ENCODE measurements at regions not wholly inside any gene's neighbourhood (a gene's known extent, or its start where the extent isn't known, plus 50 kb on each side); places are given as distances from the start of the nearest gene placed in this dataset.

- Histone ChIP-seq H3K36me3 (no peaks in the 10 kb centered on the region), H3K9me3 (no peaks in the 10 kb centered on the region), H3K4me3 (no peak overlapping the region), H3K27ac (no peak overlapping the region), H3K27me3 (no peaks in the 10 kb centered on the region), H3K4me1 (no peaks in the 10 kb centered on the region)
- DNase-seq (no peak), ATAC-seq (no peak)
- intact Hi-C loops (cut with DNase I), result no loop called here
- TF ChIP-seq CTCF (IDR thresholded peaks at IDR 0.05), result no peak
These were observed 160.9 kb upstream of the FMN2 start for GRCh38 chr1:239930686-239931262.

- no peak for DNase-seq
- Histone ChIP-seq H3K27me3 (no peaks in the 10 kb centered on the region), H3K4me3 (no peak overlapping the region), H3K36me3 (no peaks in the 10 kb centered on the region), H3K27ac (no peak overlapping the region), H3K9me3 (no peaks in the 10 kb centered on the region), H3K4me1 (no peaks in the 10 kb centered on the region)
- intact Hi-C loops (cut with DNase I), result no loop called here
- ATAC-seq, result no peak
- no peak for TF ChIP-seq CTCF (IDR thresholded peaks at IDR 0.05)
These were observed 160.3 kb upstream of the FMN2 start for GRCh38 chr1:239931341-239931740.

- H3K9me3 ChIP-seq, result no peaks in the 10 kb centered on the region
- TF ChIP-seq CTCF (IDR thresholded peaks at IDR 0.05), result no peak
- no peaks in the 10 kb centered on the region for H3K36me3 ChIP-seq
- ATAC-seq, result no peak
- H3K27me3 ChIP-seq, result no peaks in the 10 kb centered on the region
- intact Hi-C loops (cut with DNase I), result no loop called here
- DNase-seq, result no peak
- H3K27ac ChIP-seq, result no peak overlapping the region
- H3K4me3 ChIP-seq, result no peak overlapping the region
- no peaks in the 10 kb centered on the region for H3K4me1 ChIP-seq
These were observed 152.1 kb upstream of the FMN2 start for GRCh38 chr1:239939602-239940001.

- no peak for DNase-seq
- Histone ChIP-seq H3K4me1 (no peaks in the 10 kb centered on the region), H3K27me3 (no peaks in the 10 kb centered on the region), H3K4me3 (no peak overlapping the region), H3K9me3 (no peaks in the 10 kb centered on the region), H3K27ac (no peak overlapping the region), H3K36me3 (no peaks in the 10 kb centered on the region)
- TF ChIP-seq CTCF (IDR thresholded peaks at IDR 0.05), result no peak
- no peak for ATAC-seq
- intact Hi-C loops (cut with DNase I), result no loop called here
These were observed 147.9 kb upstream of the FMN2 start for GRCh38 chr1:239943761-239944160.

- H3K4me1 ChIP-seq, result no peaks in the 10 kb centered on the region
- no peak for TF ChIP-seq CTCF (IDR thresholded peaks at IDR 0.05)
- no peaks in the 10 kb centered on the region for H3K36me3 ChIP-seq
- H3K4me3 ChIP-seq, result no peak overlapping the region
- intact Hi-C loops (cut with DNase I), result no loop called here
- ATAC-seq (no peak), DNase-seq (no peak)
- no peaks in the 10 kb centered on the region for H3K9me3 ChIP-seq
- H3K27me3 ChIP-seq, result no peaks in the 10 kb centered on the region
- H3K27ac ChIP-seq, result no peak overlapping the region
These were observed 147.0 kb upstream of the FMN2 start for GRCh38 chr1:239944666-239945065.

GRCh38 chr1:239947801-239948200, 143.9 kb upstream of the FMN2 start:
- Histone ChIP-seq H3K27me3 (no peaks in the 10 kb centered on the region), H3K4me3 (no peak overlapping the region), H3K4me1 (no peaks in the 10 kb centered on the region), H3K27ac (no peak overlapping the region), H3K9me3 (no peaks in the 10 kb centered on the region), H3K36me3 (no peaks in the 10 kb centered on the region)
- no peak for ATAC-seq
- no peak for TF ChIP-seq CTCF (IDR thresholded peaks at IDR 0.05)
- intact Hi-C loops (cut with DNase I), result no loop called here
- DNase-seq, result no peak

Data from upper lobe of right lung (tissue), 1 donor.